ENCODE measurements at regions not wholly inside any gene's neighbourhood (a gene's known extent, or its start where the extent isn't known, plus 50 kb on each side); places are given as distances from the start of the nearest gene placed in this dataset.
A peak's percentile ranks its signal among the peaks of the same experiment; 100 is the strongest.

GRCh38 chrY:12408236-12408635 is 292.8 kb upstream of the USP9Y start:
- H3K79me2 ChIP-seq (ENCODE audit: insufficient read depth, low read length) = no peaks in the 10 kb centered on the region
- no peak overlapping the region for H3K4me2 ChIP-seq (ENCODE audit: insufficient read depth, low read length)
- ATAC-seq (ENCODE audit: insufficient read depth, low read depth) (no peak), DNase-seq (no peak)
- H3K27me3 ChIP-seq (ENCODE audit: insufficient read depth, low read length, poor library complexity) = no peaks in the 10 kb centered on the region
- no peaks in the 10 kb centered on the region for H3K36me3 ChIP-seq (ENCODE audit: insufficient read depth, low read length)
- H2AFZ ChIP-seq (ENCODE audit: low read depth, low read length) = no peak overlapping the region
- no peaks in the 10 kb centered on the region for H3K9me3 ChIP-seq (ENCODE audit: insufficient read depth, low read length, severe bottlenecking)
- no peaks in the 10 kb centered on the region for H4K20me1 ChIP-seq (ENCODE audit: insufficient read depth, low read length)
- no peak overlapping the region for H3K9ac ChIP-seq (ENCODE audit: low read depth, low read length)
- H3K4me3 ChIP-seq (ENCODE audit: low read depth in 1 of 2, low read length in 2 of 2) = no peak overlapping the region
- peaks cover 27% of the 10 kb centered on the region for H3K4me1 ChIP-seq (ENCODE audit: insufficient read depth, low read length)
- TF ChIP-seq EZH2 (IDR thresholded peaks at IDR 0.05; ENCODE audit: borderline replicate concordance, low read depth, low read length, severe bottlenecking) = no peak
- TF ChIP-seq, protein P1, sequence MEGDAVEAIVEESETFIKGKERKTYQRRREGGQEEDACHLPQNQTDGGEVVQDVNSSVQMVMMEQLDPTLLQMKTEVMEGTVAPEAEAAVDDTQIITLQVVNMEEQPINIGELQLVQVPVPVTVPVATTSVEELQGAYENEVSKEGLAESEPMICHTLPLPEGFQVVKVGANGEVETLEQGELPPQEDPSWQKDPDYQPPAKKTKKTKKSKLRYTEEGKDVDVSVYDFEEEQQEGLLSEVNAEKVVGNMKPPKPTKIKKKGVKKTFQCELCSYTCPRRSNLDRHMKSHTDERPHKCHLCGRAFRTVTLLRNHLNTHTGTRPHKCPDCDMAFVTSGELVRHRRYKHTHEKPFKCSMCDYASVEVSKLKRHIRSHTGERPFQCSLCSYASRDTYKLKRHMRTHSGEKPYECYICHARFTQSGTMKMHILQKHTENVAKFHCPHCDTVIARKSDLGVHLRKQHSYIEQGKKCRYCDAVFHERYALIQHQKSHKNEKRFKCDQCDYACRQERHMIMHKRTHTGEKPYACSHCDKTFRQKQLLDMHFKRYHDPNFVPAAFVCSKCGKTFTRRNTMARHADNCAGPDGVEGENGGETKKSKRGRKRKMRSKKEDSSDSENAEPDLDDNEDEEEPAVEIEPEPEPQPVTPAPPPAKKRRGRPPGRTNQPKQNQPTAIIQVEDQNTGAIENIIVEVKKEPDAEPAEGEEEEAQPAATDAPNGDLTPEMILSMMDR (IDR thresholded peaks at IDR 0.05; ENCODE audit: borderline replicate concordance, extremely low read depth, low read length, poor library complexity, severe bottlenecking) = no peak
- H3K27ac ChIP-seq (ENCODE audit: low read length) = no peak overlapping the region

DNA sequence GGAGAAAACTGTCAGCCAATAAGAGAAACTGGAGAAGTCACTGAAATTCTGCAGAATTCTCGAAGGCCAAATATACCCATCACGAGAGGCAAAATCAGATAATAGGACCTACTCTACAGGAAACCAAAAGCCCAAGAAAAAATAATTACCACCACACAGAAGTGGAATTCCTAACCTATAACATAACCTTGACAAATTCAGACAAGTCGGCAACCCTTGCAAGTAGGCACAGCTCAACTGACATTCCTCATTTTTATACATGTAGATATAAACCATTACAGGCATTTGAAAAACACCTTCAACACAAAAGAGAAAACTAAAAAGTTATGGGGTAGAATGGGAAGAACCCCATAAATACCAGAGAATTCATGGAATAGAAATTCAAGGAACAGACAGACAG is 290.3 kb upstream of the USP9Y start:
- Histone ChIP-seq H3K27me3 (ENCODE audit: insufficient read depth, low read length, poor library complexity) (no peaks in the 10 kb centered on the region), H3K9ac (ENCODE audit: low read depth, low read length) (no peak overlapping the region), H2AFZ (ENCODE audit: low read depth, low read length) (no peak overlapping the region), H3K4me2 (ENCODE audit: insufficient read depth, low read length) (no peak overlapping the region), H3K9me3 (ENCODE audit: insufficient read depth, low read length, severe bottlenecking) (no peaks in the 10 kb centered on the region), H3K4me3 (ENCODE audit: low read depth in 1 of 2, low read length in 2 of 2) (no peak overlapping the region), H3K36me3 (ENCODE audit: insufficient read depth, low read length) (no peaks in the 10 kb centered on the region), H3K27ac (ENCODE audit: low read length) (peak overlapping the region; percentile 40; the same call in 1 of the 2 replicates), H3K79me2 (ENCODE audit: insufficient read depth, low read length) (no peaks in the 10 kb centered on the region), H4K20me1 (ENCODE audit: insufficient read depth, low read length) (no peaks in the 10 kb centered on the region), H3K4me1 (ENCODE audit: insufficient read depth, low read length) (peaks cover 18% of the 10 kb centered on the region)
- DNase-seq (no peak), ATAC-seq (ENCODE audit: insufficient read depth, low read depth) (no peak)
- TF ChIP-seq, protein P1 (IDR thresholded peaks at IDR 0.05; ENCODE audit: borderline replicate concordance, extremely low read depth, low read length, poor library complexity, severe bottlenecking) = no peak
- no peak for TF ChIP-seq EZH2 (IDR thresholded peaks at IDR 0.05; ENCODE audit: borderline replicate concordance, low read depth, low read length, severe bottlenecking)

GRCh38 chrY:12421072-12421787 is 279.8 kb upstream of the USP9Y start:
- no peaks in the 10 kb centered on the region for H3K36me3 ChIP-seq (ENCODE audit: insufficient read depth, low read length)
- H3K4me3 ChIP-seq (ENCODE audit: low read depth in 1 of 2, low read length in 2 of 2) = no peak overlapping the region
- ATAC-seq (ENCODE audit: insufficient read depth, low read depth) (no peak), DNase-seq (no peak)
- H3K9me3 ChIP-seq (ENCODE audit: insufficient read depth, low read length, severe bottlenecking) = no peaks in the 10 kb centered on the region
- H2AFZ ChIP-seq (ENCODE audit: low read depth, low read length) = no peak overlapping the region
- no peaks in the 10 kb centered on the region for H3K4me1 ChIP-seq (ENCODE audit: insufficient read depth, low read length)
- no peak for TF ChIP-seq EZH2 (IDR thresholded peaks at IDR 0.05; ENCODE audit: borderline replicate concordance, low read depth, low read length, severe bottlenecking)
- TF ChIP-seq, protein P1 (IDR thresholded peaks at IDR 0.05; ENCODE audit: borderline replicate concordance, extremely low read depth, low read length, poor library complexity, severe bottlenecking) = no peak
- no peak overlapping the region for H3K9ac ChIP-seq (ENCODE audit: low read depth, low read length)
- H3K27me3 ChIP-seq (ENCODE audit: insufficient read depth, low read length, poor library complexity) = no peaks in the 10 kb centered on the region
- no peak overlapping the region for H3K27ac ChIP-seq (ENCODE audit: low read length)
- no peaks in the 10 kb centered on the region for H3K79me2 ChIP-seq (ENCODE audit: insufficient read depth, low read length)
- no peak overlapping the region for H3K4me2 ChIP-seq (ENCODE audit: insufficient read depth, low read length)
- H4K20me1 ChIP-seq (ENCODE audit: insufficient read depth, low read length) = no peaks in the 10 kb centered on the region
